ENCODE measurements at regions not wholly inside any gene's neighbourhood (a gene's known extent, or its start where the extent isn't known, plus 50 kb on each side); places are given as distances from the start of the nearest gene placed in this dataset.
"Not testable (repeated sequence)": the region's sequence is repeated elsewhere in the genome, so short reads cannot be mapped to it uniquely, and the experiment has no call there.

- CTCF ChIA-PET, result interaction anchor here (0.5 to 0.9 kb wide), 3 partner anchors 10 to 725 kb away, joined by 3 to 5 read pairs (median 3); no protein-coding TSS in a partner anchor
Observed at GRCh38 chr7:24372961-24373955, 89.3 kb downstream of the NPY start.

GRCh38 chr7:24378871-24379616, 95.1 kb downstream of the NPY start:
- Mint-ChIP-seq H3K27me3 (ENCODE audit: low read depth) (no peaks in the 10 kb centered on the region), H3K36me3 (ENCODE audit: low read depth) (no peaks in the 10 kb centered on the region), H3K9me3 (no peaks in the 10 kb centered on the region), H3K27ac (no peak overlapping the region), H3K4me3 (no peak overlapping the region), H3K4me1 (ENCODE audit: low read depth) (no peaks in the 10 kb centered on the region)
- no peak for DNase-seq
- intact Hi-C loops (cut with micrococcal nuclease), result no loop called here
- CTCF ChIA-PET, result no interaction called here

More at GRCh38 chr7:24372961-24373955, 89.3 kb downstream of the NPY start:
- no peak for DNase-seq
- H3K36me3 Mint-ChIP-seq (ENCODE audit: low read depth), result no peaks in the 10 kb centered on the region
- H3K4me1 Mint-ChIP-seq (ENCODE audit: low read depth), result no peaks in the 10 kb centered on the region
- intact Hi-C loops (cut with micrococcal nuclease), result no loop called here
- H3K4me3 Mint-ChIP-seq, result no peak overlapping the region
- H3K27ac Mint-ChIP-seq, result no peak overlapping the region
- H3K9me3 Mint-ChIP-seq, result no peaks in the 10 kb centered on the region
- no peaks in the 10 kb centered on the region for H3K27me3 Mint-ChIP-seq (ENCODE audit: low read depth)

DNA sequence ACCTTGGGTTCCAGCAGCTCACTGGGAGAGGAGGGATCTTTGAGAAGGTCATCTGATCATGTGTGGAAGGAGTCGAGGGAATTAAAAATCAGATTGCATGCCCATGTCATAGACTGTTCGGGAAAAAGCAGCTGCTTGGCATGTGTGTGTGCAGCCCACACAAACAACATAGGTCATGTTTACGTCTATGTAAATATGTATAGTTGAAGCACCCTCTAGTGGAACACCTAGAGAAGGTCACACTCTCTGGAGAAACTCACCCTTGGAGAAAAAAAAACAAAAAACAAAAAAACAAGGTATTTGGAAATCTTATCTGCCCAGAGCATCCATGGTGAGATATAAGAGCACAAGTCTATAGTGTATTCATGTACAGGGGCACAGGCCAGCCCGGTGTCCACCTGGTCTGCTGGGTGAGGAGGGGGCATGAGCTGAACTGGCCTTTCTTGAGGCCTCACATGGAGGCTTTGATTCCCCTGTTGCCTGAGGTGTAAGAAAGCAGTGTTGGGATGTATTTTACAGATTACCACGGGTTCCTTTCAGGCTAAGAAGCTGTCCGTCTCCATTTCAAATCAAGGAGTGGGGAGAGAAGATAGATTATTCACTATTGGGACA, 98.0 kb downstream of the NPY start:
- Mint-ChIP-seq H3K4me3 (no peak overlapping the region), H3K27ac (no peak overlapping the region), H3K9me3 (no peaks in the 10 kb centered on the region), H3K27me3 (ENCODE audit: low read depth) (no peaks in the 10 kb centered on the region), H3K4me1 (ENCODE audit: low read depth) (no peaks in the 10 kb centered on the region), H3K36me3 (ENCODE audit: low read depth) (no peaks in the 10 kb centered on the region)
- intact Hi-C loops (cut with micrococcal nuclease), result loop anchor here (1.0 to 10.0 kb wide), 3 partner anchors 92 to 807 kb away; no protein-coding TSS in a partner anchor
- DNase-seq, result no peak
- CTCF ChIA-PET, result interaction anchor here (0.6 to 1.6 kb wide), 6 partner anchors 30 to 285 kb away, joined by 3 to 7 read pairs (median 3); no protein-coding TSS in a partner anchor

GRCh38 chr7:24383055-24383454, 99.1 kb downstream of the NPY start:
- no peaks in the 10 kb centered on the region for H3K4me1 Mint-ChIP-seq (ENCODE audit: low read depth)
- no peaks in the 10 kb centered on the region for H3K9me3 Mint-ChIP-seq
- no peaks in the 10 kb centered on the region for H3K36me3 Mint-ChIP-seq (ENCODE audit: low read depth)
- H3K27ac Mint-ChIP-seq, result no peak overlapping the region
- no peaks in the 10 kb centered on the region for H3K27me3 Mint-ChIP-seq (ENCODE audit: low read depth)
- intact Hi-C loops (cut with micrococcal nuclease), result loop anchor here (10.0 kb wide), 1 partner anchor 808 kb away; no protein-coding TSS in a partner anchor
- no peak for DNase-seq
- CTCF ChIA-PET, result interaction anchor here (0.7 kb wide), 2 partner anchors 10 to 99 kb away, joined by 3 to 5 read pairs; no protein-coding TSS in a partner anchor
- no peak overlapping the region for H3K4me3 Mint-ChIP-seq

DNA sequence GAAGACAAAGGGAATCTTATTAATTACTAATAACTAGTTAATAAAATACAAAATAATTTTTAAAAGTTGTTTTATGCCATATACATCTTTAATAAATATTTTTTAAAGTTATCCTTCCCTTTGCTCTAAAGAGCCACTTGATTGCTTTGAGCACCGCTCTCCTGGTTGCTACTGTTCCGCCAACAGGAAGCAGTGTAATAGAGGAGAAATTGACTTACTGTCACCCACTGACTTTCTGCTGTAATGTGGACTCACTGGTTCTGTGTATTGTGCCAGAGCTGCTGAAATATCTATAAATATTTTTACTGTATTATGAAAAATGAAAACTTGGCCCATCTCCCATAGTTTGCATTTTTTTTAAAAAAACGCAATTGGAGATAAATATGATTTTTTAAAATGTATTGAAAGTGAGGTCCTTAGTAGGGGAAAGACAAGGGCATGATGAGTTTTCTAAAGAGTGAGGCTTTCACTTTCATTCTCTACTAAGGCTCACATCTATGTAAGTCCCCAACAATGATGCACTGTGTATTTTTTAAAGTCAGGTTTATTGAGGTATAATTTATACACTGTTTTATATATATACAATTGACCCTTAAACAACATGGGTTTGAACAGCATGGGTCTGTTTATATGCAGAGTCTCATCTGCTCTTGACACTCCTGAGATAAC, 100.5 kb downstream of the NPY start:
- Mint-ChIP-seq H3K9me3 (no peaks in the 10 kb centered on the region), H3K4me1 (ENCODE audit: low read depth) (no peaks in the 10 kb centered on the region), H3K27ac (no peak overlapping the region), H3K4me3 (no peak overlapping the region), H3K36me3 (ENCODE audit: low read depth) (no peaks in the 10 kb centered on the region), H3K27me3 (ENCODE audit: low read depth) (no peaks in the 10 kb centered on the region)
- DNase-seq, result no peak
- intact Hi-C loops (cut with micrococcal nuclease), result loop anchor here (10.0 kb wide), 1 partner anchor 810 kb away; no protein-coding TSS in a partner anchor
- CTCF ChIA-PET, result no interaction called here

DNA sequence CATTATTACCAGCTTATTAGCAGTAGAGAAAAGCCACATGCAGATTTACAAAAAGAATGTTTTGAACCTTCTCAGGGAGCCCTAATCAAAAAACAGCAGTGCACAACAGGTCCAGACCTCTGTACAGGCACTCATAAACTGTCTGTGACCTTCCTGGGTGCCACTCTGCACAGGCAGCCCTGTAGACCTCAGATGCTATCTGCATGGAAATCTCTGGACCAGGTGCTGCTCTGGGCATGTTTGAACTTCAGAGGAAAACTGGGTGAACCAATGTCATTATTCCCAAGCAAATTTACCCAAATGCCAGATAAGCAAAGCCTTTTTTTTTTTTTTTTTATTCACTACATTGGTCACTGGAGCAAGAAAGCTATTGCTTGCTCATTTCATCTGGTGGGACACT, 104.2 kb downstream of the NPY start:
- intact Hi-C loops (cut with micrococcal nuclease), result loop anchor here (10.0 kb wide), 1 partner anchor 813 kb away; no protein-coding TSS in a partner anchor
- DNase-seq, result no peak
- Mint-ChIP-seq H3K27ac (no peak overlapping the region), H3K36me3 (ENCODE audit: low read depth) (no peaks in the 10 kb centered on the region), H3K4me3 (no peak overlapping the region), H3K27me3 (ENCODE audit: low read depth) (no peaks in the 10 kb centered on the region), H3K4me1 (ENCODE audit: low read depth) (no peaks in the 10 kb centered on the region), H3K9me3 (no peaks in the 10 kb centered on the region)
- CTCF ChIA-PET, result no interaction called here

- no peaks in the 10 kb centered on the region for H3K4me1 Mint-ChIP-seq (ENCODE audit: low read depth)
- DNase-seq, result no peak
- H3K27me3 Mint-ChIP-seq (ENCODE audit: low read depth), result no peaks in the 10 kb centered on the region
- no peaks in the 10 kb centered on the region for H3K9me3 Mint-ChIP-seq
- intact Hi-C loops (cut with micrococcal nuclease), result no loop called here
- H3K4me3 Mint-ChIP-seq, result no peak overlapping the region
- CTCF ChIA-PET, result no interaction called here
- no peaks in the 10 kb centered on the region for H3K36me3 Mint-ChIP-seq (ENCODE audit: low read depth)
- no peak overlapping the region for H3K27ac Mint-ChIP-seq
Observed at GRCh38 chr7:24390376-24391157, 106.6 kb downstream of the NPY start.

GRCh38 chr7:24392774-24393173, 108.8 kb downstream of the NPY start:
- CTCF ChIA-PET, result no interaction called here
- H3K9me3 Mint-ChIP-seq, result no peaks in the 10 kb centered on the region
- H3K27ac Mint-ChIP-seq, result no peak overlapping the region
- no peak for DNase-seq
- no peaks in the 10 kb centered on the region for H3K36me3 Mint-ChIP-seq (ENCODE audit: low read depth)
- no peaks in the 10 kb centered on the region for H3K27me3 Mint-ChIP-seq (ENCODE audit: low read depth)
- H3K4me1 Mint-ChIP-seq (ENCODE audit: low read depth), result no peaks in the 10 kb centered on the region
- H3K4me3 Mint-ChIP-seq, result no peak overlapping the region
- intact Hi-C loops (cut with micrococcal nuclease), result no loop called here

DNA sequence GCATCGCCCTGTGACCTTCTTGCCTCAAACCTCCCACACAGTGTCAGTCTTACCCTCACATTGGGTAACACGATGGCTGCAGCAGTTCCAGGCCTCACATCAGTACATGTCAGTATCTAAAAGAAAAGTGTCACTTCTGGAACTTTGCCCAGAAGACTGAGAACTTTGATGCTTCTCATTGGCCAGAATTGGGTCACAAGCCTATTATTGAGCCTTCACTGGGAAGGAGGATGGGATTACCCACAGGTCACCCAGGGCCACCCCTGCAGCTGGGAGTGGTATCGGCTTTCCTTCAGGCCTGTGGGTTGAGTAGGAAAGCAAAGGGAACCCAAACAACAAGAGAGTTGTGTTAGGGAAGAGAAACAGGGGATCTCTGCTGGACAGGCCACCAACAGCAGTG, 111.5 kb downstream of the NPY start:
- H3K4me3 Mint-ChIP-seq, result no peak overlapping the region
- CTCF ChIA-PET, result no interaction called here
- H3K27ac Mint-ChIP-seq, result no peak overlapping the region
- no peaks in the 10 kb centered on the region for H3K4me1 Mint-ChIP-seq (ENCODE audit: low read depth)
- no peaks in the 10 kb centered on the region for H3K36me3 Mint-ChIP-seq (ENCODE audit: low read depth)
- no peak for DNase-seq
- H3K9me3 Mint-ChIP-seq, result no peaks in the 10 kb centered on the region
- no peaks in the 10 kb centered on the region for H3K27me3 Mint-ChIP-seq (ENCODE audit: low read depth)
- intact Hi-C loops (cut with micrococcal nuclease), result no loop called here

GRCh38 chr7:24396387-24396786, 112.4 kb downstream of the NPY start:
- H3K4me1 Mint-ChIP-seq (ENCODE audit: low read depth); intact Hi-C loops (cut with micrococcal nuclease); H3K36me3 Mint-ChIP-seq (ENCODE audit: low read depth); H3K27me3 Mint-ChIP-seq (ENCODE audit: low read depth); CTCF ChIA-PET; H3K9me3 Mint-ChIP-seq; DNase-seq; H3K27ac Mint-ChIP-seq; H3K4me3 Mint-ChIP-seq: not testable (repeated sequence)

All from activated naive CD4-positive, alpha-beta T cell treated with anti-CD3 and anti-CD28 coated beads for 36 hours (primary cell).